ENCODE measurements at regions not wholly inside any gene's neighbourhood (a gene's known extent, or its start where the extent isn't known, plus 50 kb on each side); places are given as distances from the start of the nearest gene placed in this dataset.

- TF ChIP-seq EZH2 (IDR thresholded peaks at IDR 0.05), result no peak
- TF ChIP-seq CTCF (IDR thresholded peaks at IDR 0.05), result no peak
- no peak for TF ChIP-seq EZH2phosphoT487 (IDR thresholded peaks at IDR 0.05)
Observed at GRCh38 chr14:80127466-80127865, 83.8 kb downstream of the DIO2 start.
